HCT116 (cell line): ENCODE measurements at regions not wholly inside any gene's neighbourhood (a gene's known extent, or its start where the extent isn't known, plus 50 kb on each side); places are given as distances from the start of the nearest gene placed in this dataset.

Experiments
- ATAC-seq: fragments of 200-7000 bp; cut with Tn5 transposase; 2 replicates; pipeline ENCODE4 v1.9.1; 2020; ENCODE audit warnings: mild to moderate bottlenecking, moderate library complexity
- BruUV-seq: library from RNA; stranded (reverse); fragments of 400-500 nt; replicated peaks from 2 replicates; lab custom pipeline; 2021; lab: Mats Ljungman, UMichigan
- CTCF ChIA-PET: fragments of 300-600 bp; sonication (Branson Sonifier 250); formaldehyde crosslinking; loops from one replicate; lab custom pipeline; 2021; ENCODE audit warnings: antibody characterized with exemption; lab: Charles Lee
- POLR2A ChIA-PET: fragments of 300-600, 350-600 bp; sonication (Branson Sonifier 250); formaldehyde crosslinking; loops from one replicate; lab custom pipeline; 2021; ENCODE audit warnings: antibody characterized with exemption; lab: Charles Lee
- RAD21 ChIA-PET, 2 experiments: fragments of 300-600 bp; sonication (Branson Sonifier 250); formaldehyde crosslinking; loops; one replicate each; lab custom pipeline; 2023; ENCODE audit warnings: low total read pairs in 2 of 2; ENCODE audit not compliant: uncharacterized antibody in 2 of 2, unreplicated experiment in 2 of 2, low non-redundant PET in 1 of 2; lab: Charles Lee
- DNase-seq: peaks from one replicate; pipeline ENCODE4 v3.0.0-alpha.2; 2010; ENCODE audit warnings: low read depth, low spot score
- H2AFZ ChIP-seq: fragments of 200-600 bp; shearing (Covaris generic), sonication (generic); 2 replicates; pipeline ENCODE4 v1.6.1; 2017; ENCODE audit warnings: low read depth, mixed run types, mixed read lengths, antibody characterized with exemption, low read length; ENCODE audit not compliant: poor library complexity, severe bottlenecking
- H3K27ac ChIP-seq: 2 replicates; pipeline ENCODE4 v1.5.1; 2012; ENCODE audit warnings: low read depth, low read length
- H3K27me3 ChIP-seq: fragments of 200-600 bp; sonication (generic); 2 replicates; pipeline ENCODE4 v1.6.1; 2016; ENCODE audit warnings: mixed run types, low read length, mixed read lengths; ENCODE audit not compliant: insufficient read depth
- H3K36me3 ChIP-seq, 2 experiments: fragments of 200-500 bp in 1 of 2; fragments of 200-600 bp in 1 of 2; sonication (Bioruptor generic) in 1 of 2; sonication (generic) in 1 of 2; 2 replicates each; pipeline versions ENCODE4 v1.5.1 to v1.6.1; 2014 to 2016; ENCODE audit warnings: low read length in 2 of 2, inconsistent platforms in 1 of 2, mixed read lengths in 1 of 2, mixed run types in 1 of 2; ENCODE audit not compliant: insufficient read depth in 2 of 2, control insufficient read depth in 1 of 2
- H3K4me1 ChIP-seq, 2 experiments: fragments of 200-600 bp in 1 of 2; sonication (generic) in 1 of 2; 2 replicates each; pipeline versions ENCODE4 v1.5.1 to v1.6.1; 2012 to 2017; ENCODE audit warnings: low read length in 2 of 2, inconsistent platforms in 1 of 2, mild to moderate bottlenecking in 1 of 2, mixed read lengths in 1 of 2, mixed run types in 1 of 2, moderate library complexity in 1 of 2; ENCODE audit not compliant: insufficient read depth in 2 of 2, control insufficient read depth in 1 of 2
- H3K4me2 ChIP-seq: fragments of 200-600 bp; sonication (generic); 2 replicates; pipeline ENCODE4 v1.6.1; 2017; ENCODE audit warnings: mixed run types, low read length, mixed read lengths
- H3K4me3 ChIP-seq, 2 experiments: fragments of 200-600 bp in 1 of 2; sonication (generic) in 1 of 2; replicated peaks in 1 of 2; 2 replicates each; pipeline ENCODE4 v1.5.1; 2011 to 2016; ENCODE audit warnings: low read length in 2 of 2, control low read depth in 1 of 2, low read depth in 1 of 2, mild to moderate bottlenecking in 1 of 2, mixed read lengths in 1 of 2, mixed run types in 1 of 2
- H3K79me2 ChIP-seq: fragments of 200-600 bp; sonication (generic); 2 replicates; pipeline ENCODE4 v1.6.1; 2017; ENCODE audit warnings: mild to moderate bottlenecking, mixed run types, low read length, moderate library complexity, mixed read lengths; ENCODE audit not compliant: insufficient read depth
- H3K9ac ChIP-seq: fragments of 200-600 bp; sonication (generic); 2 replicates; pipeline ENCODE4 v1.6.1; 2016; ENCODE audit warnings: low read length, mixed read lengths
- H3K9me2 ChIP-seq: fragments of 200-600 bp; sonication (generic), shearing (Covaris generic); 2 replicates; pipeline ENCODE4 v1.6.1; 2017; ENCODE audit warnings: mixed run types, mild to moderate bottlenecking, moderate library complexity; ENCODE audit not compliant: insufficient read depth
- H3K9me3 ChIP-seq, 2 experiments: fragments of 200-500 bp in 1 of 2; fragments of 200-600 bp in 1 of 2; sonication (Bioruptor generic) in 1 of 2; sonication (generic) in 1 of 2; 2 replicates each; pipeline ENCODE4 v1.6.1; 2014 to 2017; ENCODE audit warnings: low read length in 2 of 2, mixed read lengths in 2 of 2, inconsistent platforms in 1 of 2, low read depth in 1 of 2, mild to moderate bottlenecking in 1 of 2, mixed run types in 1 of 2, moderate library complexity in 1 of 2; ENCODE audit not compliant: control insufficient read depth in 1 of 2, insufficient read depth in 1 of 2
- H4K20me1 ChIP-seq: fragments of 200-600 bp; sonication (generic), shearing (Covaris generic); 2 replicates; pipeline ENCODE4 v1.6.1; 2017; ENCODE audit warnings: mixed run types, mild to moderate bottlenecking, moderate library complexity; ENCODE audit not compliant: insufficient read depth
- CBX3 ChIP-seq: IDR thresholded peaks from 2 replicates; pipeline ENCODE4 v1.6.1; 2012; ENCODE audit warnings: low read depth
- CEBPB ChIP-seq: IDR thresholded peaks from 2 replicates; pipeline ENCODE4 v1.6.1; 2012; ENCODE audit warnings: low read depth
- EGR1 ChIP-seq: IDR thresholded peaks from 2 replicates; pipeline ENCODE4 v1.6.1; 2012; ENCODE audit warnings: low read depth
- ELF1 ChIP-seq: IDR thresholded peaks from 2 replicates; pipeline ENCODE4 v1.6.1; 2012; ENCODE audit warnings: low read depth, borderline replicate concordance
- EZH2 ChIP-seq: fragments of 200-600 bp; sonication (generic); IDR thresholded peaks from 2 replicates; pipeline ENCODE4 v1.6.1; 2017; ENCODE audit warnings: antibody characterized with exemption, mixed run types
- EZH2phosphoT487 ChIP-seq: fragments of 200-600 bp; IDR thresholded peaks from 2 replicates; pipeline ENCODE4 v1.6.1; 2018; ENCODE audit warnings: antibody characterized with exemption, borderline replicate concordance
- JUND ChIP-seq: IDR thresholded peaks from 2 replicates; pipeline ENCODE4 v1.6.1; 2012
- POLR2A ChIP-seq: IDR thresholded peaks from 2 replicates; pipeline ENCODE4 v1.7.0; 2011; ENCODE audit warnings: borderline replicate concordance; ENCODE audit not compliant: insufficient read depth, insufficient read length; ENCODE audit errors: extremely low read depth
- POLR2AphosphoS5 ChIP-seq: IDR thresholded peaks from 2 replicates; pipeline ENCODE4 v1.6.1; 2011; ENCODE audit warnings: mild to moderate bottlenecking, low read depth, low read length, moderate library complexity
- SP1 ChIP-seq: IDR thresholded peaks from 2 replicates; pipeline ENCODE4 v1.6.1; 2012; ENCODE audit warnings: low read depth
- SRF ChIP-seq: IDR thresholded peaks from 2 replicates; pipeline ENCODE4 v1.6.1; 2012; ENCODE audit warnings: low read depth
- TCF7L2 ChIP-seq: IDR thresholded peaks from 2 replicates; pipeline ENCODE4 v1.7.0; 2011; ENCODE audit warnings: borderline replicate concordance, inconsistent platforms; ENCODE audit not compliant: insufficient read depth, insufficient read length; ENCODE audit errors: extremely low read depth
- ZFX ChIP-seq: fragments of 450-650 bp; IDR thresholded peaks from 2 replicates; pipeline ENCODE4 v1.6.1; 2017
- ZNF274 ChIP-seq: fragments of 200-500 bp; sonication (Bioruptor generic); IDR thresholded peaks from 2 replicates; pipeline ENCODE4 v1.6.1; 2014; ENCODE audit warnings: mild to moderate bottlenecking, low read depth, low read length, inconsistent platforms
- intact Hi-C: fragments of 100-400 bp; cut with micrococcal nuclease; formaldehyde crosslinking; loops from 2 replicates; pipeline ENCODE4 v1.10.0; 2022
- TF ChIP-seq, protein P1 (sequence below), 3 experiments: fragments of 200-600 bp in 1 of 3; sonication (generic) in 1 of 3; IDR thresholded peaks in 2 of 3; conservative IDR thresholded peaks in 1 of 3; 2 replicates each; pipeline ENCODE4 v1.5.1; 2012 to 2017; ENCODE audit warnings: low read depth in 2 of 3, low read length in 2 of 3, antibody characterized with exemption in 1 of 3, borderline replicate concordance in 1 of 3, control low read depth in 1 of 3, mild to moderate bottlenecking in 1 of 3, mixed read lengths in 1 of 3, mixed run types in 1 of 3, moderate library complexity in 1 of 3; ENCODE audit not compliant: insufficient read depth in 1 of 3
- TF ChIP-seq, protein P2 (sequence below): IDR thresholded peaks from 2 replicates; pipeline ENCODE4 v1.6.1; 2012; ENCODE audit warnings: low read depth
- TF ChIP-seq, protein P3 (sequence below): IDR thresholded peaks from 2 replicates; pipeline ENCODE4 v1.6.1; 2012
- TF ChIP-seq, protein P4 (sequence below): IDR thresholded peaks from 2 replicates; pipeline ENCODE4 v1.6.1; 2011; ENCODE audit warnings: mild to moderate bottlenecking, low read length, moderate library complexity; ENCODE audit not compliant: insufficient replicate concordance; ENCODE audit errors: extremely low read depth
- TF ChIP-seq, protein P5 (sequence below): IDR thresholded peaks from 2 replicates; pipeline ENCODE4 v1.6.1; 2012

DNA sequence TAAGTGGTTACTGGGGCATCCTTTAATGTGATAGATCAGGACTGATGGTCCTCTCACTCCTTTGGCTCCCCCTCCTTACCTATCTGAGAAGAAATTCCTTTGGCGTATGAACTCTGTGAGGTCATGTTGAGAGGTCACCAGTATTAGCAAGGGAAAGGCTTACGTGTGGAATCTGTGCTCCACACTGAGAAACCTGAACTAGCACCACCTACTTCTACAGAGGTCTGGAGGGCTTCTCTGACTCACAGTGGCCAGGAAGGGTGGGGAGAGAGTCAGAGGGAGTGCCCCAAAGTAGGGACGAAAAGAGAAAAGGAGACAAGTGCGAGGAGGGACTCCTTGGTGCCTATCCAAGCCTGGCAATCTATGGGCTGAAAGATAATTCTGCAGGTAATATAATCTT, 348.6 kb downstream of the TNS1 start:
- CTCF ChIA-PET, result interaction anchor here (0.8 to 1.3 kb wide), 2 partner anchors 59 to 488 kb away, joined by 3 to 4 read pairs; no protein-coding TSS in a partner anchor
- TF ChIP-seq ELF1, result no peak
- no peak for TF ChIP-seq SRF
- TF ChIP-seq EZH2phosphoT487, result no peak
- TF ChIP-seq, protein P1, sequence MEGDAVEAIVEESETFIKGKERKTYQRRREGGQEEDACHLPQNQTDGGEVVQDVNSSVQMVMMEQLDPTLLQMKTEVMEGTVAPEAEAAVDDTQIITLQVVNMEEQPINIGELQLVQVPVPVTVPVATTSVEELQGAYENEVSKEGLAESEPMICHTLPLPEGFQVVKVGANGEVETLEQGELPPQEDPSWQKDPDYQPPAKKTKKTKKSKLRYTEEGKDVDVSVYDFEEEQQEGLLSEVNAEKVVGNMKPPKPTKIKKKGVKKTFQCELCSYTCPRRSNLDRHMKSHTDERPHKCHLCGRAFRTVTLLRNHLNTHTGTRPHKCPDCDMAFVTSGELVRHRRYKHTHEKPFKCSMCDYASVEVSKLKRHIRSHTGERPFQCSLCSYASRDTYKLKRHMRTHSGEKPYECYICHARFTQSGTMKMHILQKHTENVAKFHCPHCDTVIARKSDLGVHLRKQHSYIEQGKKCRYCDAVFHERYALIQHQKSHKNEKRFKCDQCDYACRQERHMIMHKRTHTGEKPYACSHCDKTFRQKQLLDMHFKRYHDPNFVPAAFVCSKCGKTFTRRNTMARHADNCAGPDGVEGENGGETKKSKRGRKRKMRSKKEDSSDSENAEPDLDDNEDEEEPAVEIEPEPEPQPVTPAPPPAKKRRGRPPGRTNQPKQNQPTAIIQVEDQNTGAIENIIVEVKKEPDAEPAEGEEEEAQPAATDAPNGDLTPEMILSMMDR (IDR thresholded peaks at IDR 0.05 in 2 of 3, conservative IDR thresholded peaks at IDR 0.05 in 1 of 3; ENCODE audit: borderline replicate concordance in 1 of 3, insufficient read depth in 1 of 3, low read depth in 2 of 3, low read length in 2 of 3), result no peak
- TF ChIP-seq CEBPB, result no peak
- no peak for TF ChIP-seq POLR2A
- no peak for TF ChIP-seq EGR1
- TF ChIP-seq, protein P2, sequence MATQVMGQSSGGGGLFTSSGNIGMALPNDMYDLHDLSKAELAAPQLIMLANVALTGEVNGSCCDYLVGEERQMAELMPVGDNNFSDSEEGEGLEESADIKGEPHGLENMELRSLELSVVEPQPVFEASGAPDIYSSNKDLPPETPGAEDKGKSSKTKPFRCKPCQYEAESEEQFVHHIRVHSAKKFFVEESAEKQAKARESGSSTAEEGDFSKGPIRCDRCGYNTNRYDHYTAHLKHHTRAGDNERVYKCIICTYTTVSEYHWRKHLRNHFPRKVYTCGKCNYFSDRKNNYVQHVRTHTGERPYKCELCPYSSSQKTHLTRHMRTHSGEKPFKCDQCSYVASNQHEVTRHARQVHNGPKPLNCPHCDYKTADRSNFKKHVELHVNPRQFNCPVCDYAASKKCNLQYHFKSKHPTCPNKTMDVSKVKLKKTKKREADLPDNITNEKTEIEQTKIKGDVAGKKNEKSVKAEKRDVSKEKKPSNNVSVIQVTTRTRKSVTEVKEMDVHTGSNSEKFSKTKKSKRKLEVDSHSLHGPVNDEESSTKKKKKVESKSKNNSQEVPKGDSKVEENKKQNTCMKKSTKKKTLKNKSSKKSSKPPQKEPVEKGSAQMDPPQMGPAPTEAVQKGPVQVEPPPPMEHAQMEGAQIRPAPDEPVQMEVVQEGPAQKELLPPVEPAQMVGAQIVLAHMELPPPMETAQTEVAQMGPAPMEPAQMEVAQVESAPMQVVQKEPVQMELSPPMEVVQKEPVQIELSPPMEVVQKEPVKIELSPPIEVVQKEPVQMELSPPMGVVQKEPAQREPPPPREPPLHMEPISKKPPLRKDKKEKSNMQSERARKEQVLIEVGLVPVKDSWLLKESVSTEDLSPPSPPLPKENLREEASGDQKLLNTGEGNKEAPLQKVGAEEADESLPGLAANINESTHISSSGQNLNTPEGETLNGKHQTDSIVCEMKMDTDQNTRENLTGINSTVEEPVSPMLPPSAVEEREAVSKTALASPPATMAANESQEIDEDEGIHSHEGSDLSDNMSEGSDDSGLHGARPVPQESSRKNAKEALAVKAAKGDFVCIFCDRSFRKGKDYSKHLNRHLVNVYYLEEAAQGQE, result no peak
- no peak for TF ChIP-seq EZH2
- TF ChIP-seq CBX3, result no peak
- no peak for TF ChIP-seq ZFX
- no peak for TF ChIP-seq POLR2AphosphoS5
- no peak for TF ChIP-seq ZNF274
- TF ChIP-seq, protein P3, sequence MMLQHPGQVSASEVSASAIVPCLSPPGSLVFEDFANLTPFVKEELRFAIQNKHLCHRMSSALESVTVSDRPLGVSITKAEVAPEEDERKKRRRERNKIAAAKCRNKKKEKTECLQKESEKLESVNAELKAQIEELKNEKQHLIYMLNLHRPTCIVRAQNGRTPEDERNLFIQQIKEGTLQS, result no peak
- no peak for TF ChIP-seq SP1
- TF ChIP-seq JUND, result no peak
- no peak for TF ChIP-seq TCF7L2
- TF ChIP-seq, protein P4, sequence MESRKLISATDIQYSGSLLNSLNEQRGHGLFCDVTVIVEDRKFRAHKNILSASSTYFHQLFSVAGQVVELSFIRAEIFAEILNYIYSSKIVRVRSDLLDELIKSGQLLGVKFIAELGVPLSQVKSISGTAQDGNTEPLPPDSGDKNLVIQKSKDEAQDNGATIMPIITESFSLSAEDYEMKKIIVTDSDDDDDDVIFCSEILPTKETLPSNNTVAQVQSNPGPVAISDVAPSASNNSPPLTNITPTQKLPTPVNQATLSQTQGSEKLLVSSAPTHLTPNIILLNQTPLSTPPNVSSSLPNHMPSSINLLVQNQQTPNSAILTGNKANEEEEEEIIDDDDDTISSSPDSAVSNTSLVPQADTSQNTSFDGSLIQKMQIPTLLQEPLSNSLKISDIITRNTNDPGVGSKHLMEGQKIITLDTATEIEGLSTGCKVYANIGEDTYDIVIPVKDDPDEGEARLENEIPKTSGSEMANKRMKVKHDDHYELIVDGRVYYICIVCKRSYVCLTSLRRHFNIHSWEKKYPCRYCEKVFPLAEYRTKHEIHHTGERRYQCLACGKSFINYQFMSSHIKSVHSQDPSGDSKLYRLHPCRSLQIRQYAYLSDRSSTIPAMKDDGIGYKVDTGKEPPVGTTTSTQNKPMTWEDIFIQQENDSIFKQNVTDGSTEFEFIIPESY, result no peak
- TF ChIP-seq, protein P5, sequence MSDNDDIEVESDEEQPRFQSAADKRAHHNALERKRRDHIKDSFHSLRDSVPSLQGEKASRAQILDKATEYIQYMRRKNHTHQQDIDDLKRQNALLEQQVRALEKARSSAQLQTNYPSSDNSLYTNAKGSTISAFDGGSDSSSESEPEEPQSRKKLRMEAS, result no peak
- DNase-seq (no peak), ATAC-seq (no peak)
- Histone ChIP-seq H3K27me3 (peaks cover 26% of the 10 kb centered on the region; the same call in 1 of the 2 replicates), H3K4me3 (no peak overlapping the region), H3K4me2 (no peak overlapping the region), H3K79me2 (no peaks in the 10 kb centered on the region), H3K9ac (no peak overlapping the region), H3K36me3 (no peaks in the 10 kb centered on the region), H3K9me3 (no peaks in the 10 kb centered on the region), H2AFZ (no peak overlapping the region), H4K20me1 (no peaks in the 10 kb centered on the region), H3K27ac (no peak overlapping the region), H3K9me2 (no peaks in the 10 kb centered on the region), H3K4me1 (peaks cover 7 to 21% of the 10 kb centered on the region in 2 experiments; a peak in 3 of 4 replicates)
- intact Hi-C loops, result loop anchor here (5.0 kb wide), 2 partner anchors 103 to 957 kb away; partner anchors contain the start of gene IGFBP5
- POLR2A ChIA-PET, result no interaction called here
- RAD21 ChIA-PET, result no interaction called here
- no TSS peak for BruUV-seq
